ENCODE measurements at regions not wholly inside any gene's neighbourhood (a gene's known extent, or its start where the extent isn't known, plus 50 kb on each side); places are given as distances from the start of the nearest gene placed in this dataset.

DNA sequence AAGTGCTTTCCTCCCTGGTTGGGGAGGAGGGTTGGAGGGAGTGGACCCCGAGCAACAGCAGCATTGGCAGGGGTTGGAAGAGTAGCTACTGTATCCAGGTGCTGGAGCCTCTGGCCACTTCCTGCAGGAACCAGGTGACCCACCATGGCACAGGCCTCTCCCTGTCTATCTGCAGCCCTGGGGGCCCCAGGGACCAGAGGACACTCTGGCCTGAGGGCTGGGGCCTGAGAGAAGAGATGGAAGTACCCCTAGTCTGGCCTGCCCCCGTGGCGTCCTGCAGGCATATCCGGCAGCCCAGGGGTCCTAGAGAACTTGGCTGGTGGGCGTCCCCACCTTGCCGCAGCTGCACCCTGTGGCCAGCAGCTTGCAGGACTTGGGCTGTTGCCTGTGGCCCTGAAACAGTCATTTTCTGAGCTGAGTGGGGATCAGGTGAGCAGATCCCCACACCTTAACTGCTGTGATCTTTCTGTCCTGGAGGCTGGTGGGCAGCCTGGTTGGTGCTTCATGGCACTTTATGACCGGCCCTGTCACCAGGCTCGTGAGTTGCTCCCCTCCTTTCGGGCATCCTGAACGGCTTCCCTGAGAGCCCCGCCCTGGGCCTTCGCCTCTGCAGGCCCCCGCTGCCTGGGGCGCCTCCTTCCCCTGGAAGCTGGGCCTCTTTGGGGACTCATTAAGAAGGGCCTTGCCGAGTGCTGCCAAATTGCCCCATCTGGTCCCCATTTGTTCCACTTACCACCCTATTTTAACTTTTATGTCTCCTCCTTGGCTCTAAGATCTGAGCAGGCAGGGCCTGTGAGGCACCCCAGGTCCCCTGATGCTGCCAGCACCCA lies 298.6 kb downstream of the SEC14L1 start:
- TF ChIP-seq YY1 (IDR thresholded peaks at IDR 0.05; ENCODE audit: low read depth), result no peak
- TF ChIP-seq, protein P1, sequence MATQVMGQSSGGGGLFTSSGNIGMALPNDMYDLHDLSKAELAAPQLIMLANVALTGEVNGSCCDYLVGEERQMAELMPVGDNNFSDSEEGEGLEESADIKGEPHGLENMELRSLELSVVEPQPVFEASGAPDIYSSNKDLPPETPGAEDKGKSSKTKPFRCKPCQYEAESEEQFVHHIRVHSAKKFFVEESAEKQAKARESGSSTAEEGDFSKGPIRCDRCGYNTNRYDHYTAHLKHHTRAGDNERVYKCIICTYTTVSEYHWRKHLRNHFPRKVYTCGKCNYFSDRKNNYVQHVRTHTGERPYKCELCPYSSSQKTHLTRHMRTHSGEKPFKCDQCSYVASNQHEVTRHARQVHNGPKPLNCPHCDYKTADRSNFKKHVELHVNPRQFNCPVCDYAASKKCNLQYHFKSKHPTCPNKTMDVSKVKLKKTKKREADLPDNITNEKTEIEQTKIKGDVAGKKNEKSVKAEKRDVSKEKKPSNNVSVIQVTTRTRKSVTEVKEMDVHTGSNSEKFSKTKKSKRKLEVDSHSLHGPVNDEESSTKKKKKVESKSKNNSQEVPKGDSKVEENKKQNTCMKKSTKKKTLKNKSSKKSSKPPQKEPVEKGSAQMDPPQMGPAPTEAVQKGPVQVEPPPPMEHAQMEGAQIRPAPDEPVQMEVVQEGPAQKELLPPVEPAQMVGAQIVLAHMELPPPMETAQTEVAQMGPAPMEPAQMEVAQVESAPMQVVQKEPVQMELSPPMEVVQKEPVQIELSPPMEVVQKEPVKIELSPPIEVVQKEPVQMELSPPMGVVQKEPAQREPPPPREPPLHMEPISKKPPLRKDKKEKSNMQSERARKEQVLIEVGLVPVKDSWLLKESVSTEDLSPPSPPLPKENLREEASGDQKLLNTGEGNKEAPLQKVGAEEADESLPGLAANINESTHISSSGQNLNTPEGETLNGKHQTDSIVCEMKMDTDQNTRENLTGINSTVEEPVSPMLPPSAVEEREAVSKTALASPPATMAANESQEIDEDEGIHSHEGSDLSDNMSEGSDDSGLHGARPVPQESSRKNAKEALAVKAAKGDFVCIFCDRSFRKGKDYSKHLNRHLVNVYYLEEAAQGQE (IDR thresholded peaks at IDR 0.05; ENCODE audit: low read depth), result no peak

DNA sequence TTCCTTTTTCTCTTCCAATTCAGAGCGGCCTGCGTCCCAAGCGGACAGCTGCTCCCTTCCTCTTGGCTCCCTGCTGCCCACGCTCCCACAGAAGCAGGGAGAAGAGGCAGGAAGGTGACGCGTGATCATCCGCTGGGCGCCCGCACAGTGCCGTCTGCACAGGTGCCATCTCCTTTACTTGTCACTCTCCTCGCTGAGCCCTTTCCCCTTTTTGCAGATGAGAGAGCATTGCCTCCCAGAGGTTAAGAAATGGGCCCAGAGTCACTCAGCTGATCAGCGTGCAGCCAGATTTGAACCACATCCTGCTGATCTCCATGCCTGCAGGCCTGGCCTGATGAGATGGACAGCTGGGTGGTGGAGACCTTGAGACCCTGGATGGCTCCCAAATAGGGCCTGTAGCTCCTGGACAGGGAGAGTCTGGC lies 299.8 kb downstream of the SEC14L1 start:
- no peak for TF ChIP-seq TEAD4 (IDR thresholded peaks at IDR 0.05)
- no peak for TF ChIP-seq CREB1 (IDR thresholded peaks at IDR 0.05; ENCODE audit: low read depth)
- TF ChIP-seq, protein P2, sequence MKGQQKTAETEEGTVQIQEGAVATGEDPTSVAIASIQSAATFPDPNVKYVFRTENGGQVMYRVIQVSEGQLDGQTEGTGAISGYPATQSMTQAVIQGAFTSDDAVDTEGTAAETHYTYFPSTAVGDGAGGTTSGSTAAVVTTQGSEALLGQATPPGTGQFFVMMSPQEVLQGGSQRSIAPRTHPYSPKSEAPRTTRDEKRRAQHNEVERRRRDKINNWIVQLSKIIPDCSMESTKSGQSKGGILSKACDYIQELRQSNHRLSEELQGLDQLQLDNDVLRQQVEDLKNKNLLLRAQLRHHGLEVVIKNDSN (IDR thresholded peaks at IDR 0.05), result no peak
- no peak for TF ChIP-seq RAD21 (IDR thresholded peaks at IDR 0.05; ENCODE audit: low read depth)
- no peak for TF ChIP-seq TCF12 (IDR thresholded peaks at IDR 0.05; ENCODE audit: low read depth)
- no peak for TF ChIP-seq TAF1 (IDR thresholded peaks at IDR 0.05; ENCODE audit: low read depth)

DNA sequence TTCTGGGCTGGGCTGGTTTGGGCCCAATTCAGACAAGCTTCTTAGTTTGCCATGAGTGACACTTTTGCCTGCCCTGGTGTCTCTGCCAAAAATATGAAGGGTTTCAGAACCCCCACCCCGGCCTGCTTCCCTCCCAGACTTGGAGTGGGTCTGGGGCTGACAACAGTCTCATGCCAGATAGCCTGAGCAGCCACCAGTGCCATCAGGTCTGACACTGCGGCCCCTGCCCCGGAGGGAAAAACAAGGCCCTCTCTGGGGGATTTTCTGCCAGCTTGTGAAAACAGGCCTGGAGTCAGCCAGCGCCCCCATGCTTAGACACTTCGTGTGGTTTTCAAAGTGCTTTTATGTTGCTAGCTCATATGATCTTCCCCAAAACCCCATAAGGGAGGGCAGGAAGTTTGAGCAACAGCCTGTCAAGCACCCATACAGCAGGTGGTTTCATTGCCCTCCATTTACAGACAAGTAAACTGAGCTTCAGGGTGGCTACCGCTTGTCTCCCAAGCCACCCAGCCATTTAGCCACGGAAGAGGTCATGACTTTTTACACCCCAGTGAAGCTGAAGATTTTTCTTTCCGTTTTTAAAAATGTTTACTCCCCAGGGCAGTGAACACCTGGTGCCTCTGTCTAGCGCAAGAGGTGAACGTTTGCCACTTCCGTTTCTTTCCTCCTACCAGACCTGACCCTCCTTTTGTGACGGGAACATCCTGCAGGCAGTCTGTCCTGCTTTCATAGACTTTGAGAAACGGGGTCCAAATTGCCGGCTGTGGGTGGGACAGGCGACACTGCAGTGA lies 300.6 kb downstream of the SEC14L1 start:
- TF ChIP-seq, protein P3, sequence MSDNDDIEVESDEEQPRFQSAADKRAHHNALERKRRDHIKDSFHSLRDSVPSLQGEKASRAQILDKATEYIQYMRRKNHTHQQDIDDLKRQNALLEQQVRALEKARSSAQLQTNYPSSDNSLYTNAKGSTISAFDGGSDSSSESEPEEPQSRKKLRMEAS (IDR thresholded peaks at IDR 0.05), result no peak
- TF ChIP-seq EGR1 (IDR thresholded peaks at IDR 0.05), result no peak
- TF ChIP-seq, protein P1 (IDR thresholded peaks at IDR 0.05; ENCODE audit: low read depth), result no peak
- no peak for TF ChIP-seq EP300 (IDR thresholded peaks at IDR 0.05; ENCODE audit: borderline replicate concordance)
- TF ChIP-seq TEAD4 (IDR thresholded peaks at IDR 0.05), result no peak
- TF ChIP-seq TAF1 (IDR thresholded peaks at IDR 0.05; ENCODE audit: low read depth), result no peak
- TF ChIP-seq, protein P2 (IDR thresholded peaks at IDR 0.05), result no peak
- no peak for TF ChIP-seq YY1 (IDR thresholded peaks at IDR 0.05; ENCODE audit: low read depth)

DNA sequence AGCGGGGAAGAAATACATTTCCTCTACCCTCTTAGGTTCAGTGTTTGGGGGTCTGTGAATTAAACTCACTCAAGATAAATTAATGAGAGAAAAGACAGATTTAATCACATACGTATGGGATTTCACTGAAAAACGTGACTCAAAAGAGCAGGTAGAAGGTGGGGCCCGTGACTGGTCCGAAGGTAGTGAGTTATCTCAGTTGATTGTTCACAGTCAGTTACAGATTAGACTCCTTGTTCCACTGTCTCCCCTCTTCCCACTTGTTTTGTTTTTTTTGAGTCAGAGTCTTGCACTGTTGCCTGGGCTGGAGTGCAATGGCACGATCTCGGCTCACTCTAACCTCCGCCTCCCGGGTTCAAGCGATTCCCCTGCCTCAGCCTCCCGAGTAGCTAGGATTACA lies 301.2 kb downstream of the SEC14L1 start:
- TF ChIP-seq EGR1 (IDR thresholded peaks at IDR 0.05), result no peak
- TF ChIP-seq TCF12 (IDR thresholded peaks at IDR 0.05; ENCODE audit: low read depth), result no peak
- no peak for TF ChIP-seq TEAD4 (IDR thresholded peaks at IDR 0.05)
- TF ChIP-seq FOXM1 (IDR thresholded peaks at IDR 0.05; ENCODE audit: borderline replicate concordance, low read depth), result no peak
- TF ChIP-seq, protein P1 (IDR thresholded peaks at IDR 0.05; ENCODE audit: low read depth), result no peak
- TF ChIP-seq ZBTB7A (IDR thresholded peaks at IDR 0.05; ENCODE audit: low read depth), result no peak
- no peak for TF ChIP-seq CEBPB (IDR thresholded peaks at IDR 0.05)
- no peak for TF ChIP-seq CREB1 (IDR thresholded peaks at IDR 0.05; ENCODE audit: low read depth)
- no peak for TF ChIP-seq TAF1 (IDR thresholded peaks at IDR 0.05; ENCODE audit: low read depth)
- TF ChIP-seq, protein P3 (IDR thresholded peaks at IDR 0.05), result no peak
- no peak for TF ChIP-seq EP300 (IDR thresholded peaks at IDR 0.05; ENCODE audit: borderline replicate concordance)
- no peak for TF ChIP-seq NFIC (IDR thresholded peaks at IDR 0.05)
- TF ChIP-seq, protein P2 (IDR thresholded peaks at IDR 0.05), result no peak
- no peak for TF ChIP-seq RAD21 (IDR thresholded peaks at IDR 0.05; ENCODE audit: low read depth)
- no peak for TF ChIP-seq YY1 (IDR thresholded peaks at IDR 0.05; ENCODE audit: low read depth)

Measured in Ishikawa (cell line).